T-helper 22 cell (primary cell): ENCODE measurements at regions not wholly inside any gene's neighbourhood (a gene's known extent, or its start where the extent isn't known, plus 50 kb on each side); places are given as distances from the start of the nearest gene placed in this dataset.
"Not testable (repeated sequence)": the region's sequence is repeated elsewhere in the genome, so short reads cannot be mapped to it uniquely, and the experiment has no call there.

ENCODE experiments used
- DNase-seq: peaks from one replicate; pipeline ENCODE4 v3.0.0-alpha.2; 2020; ENCODE audit warnings: low read depth

DNA sequence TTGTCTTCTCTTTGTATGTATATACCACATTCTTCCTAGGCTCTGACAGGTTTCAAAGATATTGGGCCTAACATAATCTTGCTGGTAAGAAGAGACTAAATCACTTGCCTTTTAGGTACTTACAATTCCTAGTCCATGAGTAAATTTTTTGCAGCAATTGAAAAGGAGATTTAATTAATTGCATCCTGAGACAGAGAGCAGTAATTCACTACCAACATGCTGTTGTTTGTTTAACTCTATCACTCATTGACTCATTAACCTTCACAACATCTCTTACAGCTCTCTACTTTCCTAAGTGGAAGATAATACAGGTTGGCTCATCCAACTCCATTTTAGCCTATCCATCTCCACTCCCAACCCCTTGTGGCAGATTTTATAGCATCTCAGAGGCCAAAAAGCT, 280.4 kb downstream of the ALDH8A1 start:
- DNase-seq = no peak

GRCh38 chr6:134667111-134667510, 282.8 kb downstream of the ALDH8A1 start:
- DNase-seq = no peak

- DNase-seq = no peak
Measured at GRCh38 chr6:134666125-134666524, 283.8 kb downstream of the ALDH8A1 start.

GRCh38 chr6:134665029-134665723, 284.7 kb downstream of the ALDH8A1 start:
- no peak for DNase-seq

DNA sequence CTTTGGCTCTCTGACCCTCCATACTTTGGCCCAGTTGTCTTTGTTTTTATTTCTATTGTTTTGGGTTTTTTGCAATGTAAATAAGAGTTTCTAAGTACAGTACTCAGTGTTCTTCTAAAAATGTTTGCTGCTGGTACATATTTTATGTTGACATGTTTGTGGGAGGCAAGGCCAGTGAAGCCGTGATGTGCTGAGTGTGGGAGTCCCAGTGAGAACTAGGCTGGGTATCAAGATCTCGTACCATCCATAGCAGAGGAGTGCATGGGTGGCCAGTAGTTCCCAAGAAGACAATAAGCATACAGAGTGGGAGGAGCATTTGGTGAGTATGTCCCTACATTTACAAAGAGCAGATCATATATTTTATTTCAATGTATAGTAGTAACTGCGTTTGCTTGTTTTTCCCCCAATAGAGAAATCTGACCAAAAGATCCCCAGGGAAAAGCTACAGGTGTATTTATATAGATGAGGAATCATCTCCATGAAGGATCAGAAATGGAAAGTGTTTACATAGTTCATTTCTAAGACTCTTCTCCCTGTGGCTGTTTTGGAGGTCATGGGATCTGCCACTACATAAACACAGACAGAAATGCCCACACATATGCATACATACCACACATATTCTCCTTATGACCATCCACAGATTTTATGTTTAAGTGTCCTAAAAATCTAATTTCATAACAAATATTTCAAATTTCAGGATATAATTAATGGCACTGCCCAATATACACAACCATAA, 285.9 kb downstream of the ALDH8A1 start:
- no peak for DNase-seq

DNA sequence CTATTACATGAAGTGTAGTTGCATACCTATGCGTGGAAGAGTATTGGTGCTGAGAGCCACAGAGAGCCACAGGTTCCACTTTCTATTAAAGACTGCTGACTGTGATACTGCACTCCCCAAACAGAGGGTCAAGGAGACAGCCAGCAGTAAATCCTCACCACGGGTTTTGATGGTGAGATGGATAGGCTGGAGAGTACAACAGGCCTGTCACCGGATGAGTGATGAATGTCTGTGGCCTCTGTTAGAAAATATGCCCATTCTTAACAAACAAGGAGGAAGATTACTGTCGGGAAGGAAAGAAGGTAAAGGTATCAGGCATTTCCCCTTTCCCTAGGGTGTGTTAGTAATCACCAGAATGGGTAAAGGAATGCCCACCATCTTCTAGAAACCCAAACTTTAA, 286.5 kb downstream of the ALDH8A1 start:
- no peak for DNase-seq

- no peak for DNase-seq
Measured at GRCh38 chr6:134662077-134662700, 287.7 kb downstream of the ALDH8A1 start.

DNA sequence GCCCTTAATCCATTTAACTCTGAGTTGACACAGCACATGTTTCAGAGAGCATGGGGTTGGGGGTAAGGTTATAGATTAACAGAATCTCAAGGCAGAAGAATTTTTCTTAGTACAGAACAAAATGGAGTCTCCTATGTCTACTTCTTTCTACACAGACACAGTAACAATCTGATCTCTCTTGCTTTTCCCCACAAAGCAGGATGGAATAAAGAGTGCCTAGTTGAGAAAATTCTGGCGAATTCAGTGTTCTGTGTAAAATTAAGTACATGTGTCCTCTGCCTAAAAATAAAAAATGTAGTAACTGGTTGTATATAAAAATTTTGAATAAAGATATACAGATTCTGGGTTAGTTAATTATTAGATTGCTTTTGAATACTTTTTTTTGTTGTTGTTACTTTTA, 290.0 kb downstream of the ALDH8A1 start:
- not testable (repeated sequence) for DNase-seq

- DNase-seq = no peak
Measured at GRCh38 chr6:134658596-134658995, 291.3 kb downstream of the ALDH8A1 start.

DNA sequence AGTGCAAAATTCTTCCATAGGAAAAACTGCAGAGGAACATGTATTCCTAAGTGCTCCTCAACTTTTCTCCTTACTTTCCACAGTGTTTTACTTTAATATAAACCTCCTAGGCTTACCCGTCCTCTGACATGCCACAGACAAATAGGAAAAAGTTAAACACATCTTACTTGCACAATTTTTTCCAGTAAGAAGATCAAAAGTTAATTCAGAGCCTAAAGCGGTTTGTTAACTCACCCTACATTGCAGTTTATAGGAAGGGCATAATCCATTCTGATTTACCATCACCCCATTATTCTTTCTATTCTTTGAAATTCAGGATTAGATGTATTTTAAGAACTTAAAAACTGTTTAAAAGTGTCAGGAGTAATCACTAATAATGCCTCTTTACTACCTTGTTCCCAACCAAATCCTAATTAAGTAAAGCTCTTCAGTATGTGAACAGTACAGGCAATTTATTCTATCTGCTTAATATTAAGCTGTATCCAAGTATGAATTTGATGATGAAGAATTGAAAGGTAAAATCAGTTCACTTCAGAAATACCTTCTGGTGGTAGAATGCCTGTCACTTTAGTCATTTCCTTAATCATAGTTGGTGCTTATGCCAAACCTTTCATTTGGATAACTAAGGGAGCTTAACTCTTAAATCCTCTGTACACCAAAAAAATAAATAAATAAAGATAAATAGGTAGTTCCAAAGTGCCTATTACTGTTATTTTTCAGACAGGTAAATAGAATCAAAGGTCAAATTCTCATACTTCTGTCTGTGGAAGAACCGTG, 292.0 kb downstream of the ALDH8A1 start:
- DNase-seq = no peak

DNA sequence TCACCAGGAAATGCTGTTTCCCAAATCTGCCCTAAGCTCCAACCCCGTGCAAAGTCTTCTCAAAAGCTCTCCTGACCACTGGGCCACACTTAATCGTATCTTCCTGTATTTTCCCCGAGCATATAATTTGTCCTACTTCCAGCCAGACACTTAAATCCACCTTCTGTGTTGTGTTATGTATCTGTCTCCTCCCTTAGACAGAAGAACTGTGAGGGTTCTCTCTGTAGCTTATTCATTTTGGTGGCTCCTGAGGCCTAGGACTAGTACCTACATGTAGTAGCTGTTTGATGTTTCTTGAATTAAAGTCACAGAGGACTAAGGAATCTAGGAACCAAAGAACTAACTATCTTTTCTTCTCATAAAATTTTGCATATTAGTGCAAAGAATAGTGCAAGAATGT, 292.6 kb downstream of the ALDH8A1 start:
- DNase-seq = no peak

DNA sequence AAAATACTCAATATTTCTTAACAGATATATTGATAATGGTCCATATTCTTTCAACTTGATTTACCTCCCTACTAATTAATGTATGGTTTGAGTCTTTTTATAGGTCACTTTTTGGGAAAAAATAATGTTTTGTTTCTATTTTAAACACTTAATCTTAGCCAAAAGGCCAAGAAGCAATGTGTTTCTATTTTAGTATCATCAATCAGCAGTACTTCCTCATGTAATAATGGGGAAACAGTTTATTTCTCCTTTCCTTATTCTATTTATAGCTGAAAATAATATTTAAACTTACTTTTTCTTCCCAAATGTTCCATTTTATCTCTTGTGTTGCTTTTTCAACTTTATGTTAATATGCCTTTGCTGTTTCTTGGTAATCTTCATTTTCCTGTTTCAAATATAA, 295.1 kb downstream of the ALDH8A1 start:
- DNase-seq = no peak

DNA sequence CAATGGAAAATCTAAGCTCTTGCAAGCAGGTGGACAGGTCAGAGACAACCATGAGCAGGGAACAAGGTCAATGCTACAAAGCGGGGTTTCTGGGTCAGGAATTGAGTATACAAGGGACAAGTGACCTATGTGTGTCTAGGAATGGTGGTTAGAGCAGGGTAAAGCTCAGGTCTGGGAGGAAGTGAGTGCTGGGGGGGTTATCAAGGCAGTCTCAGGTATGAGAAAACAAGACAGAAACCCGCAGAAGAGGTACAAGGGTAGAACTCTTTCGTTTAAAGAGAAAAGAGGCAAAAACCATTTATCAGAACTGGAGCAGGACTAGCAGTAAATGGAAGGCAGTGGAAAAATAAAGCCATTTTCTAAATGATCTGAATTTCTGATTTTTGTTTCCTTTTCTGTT, 298.4 kb downstream of the ALDH8A1 start:
- no peak for DNase-seq

DNA sequence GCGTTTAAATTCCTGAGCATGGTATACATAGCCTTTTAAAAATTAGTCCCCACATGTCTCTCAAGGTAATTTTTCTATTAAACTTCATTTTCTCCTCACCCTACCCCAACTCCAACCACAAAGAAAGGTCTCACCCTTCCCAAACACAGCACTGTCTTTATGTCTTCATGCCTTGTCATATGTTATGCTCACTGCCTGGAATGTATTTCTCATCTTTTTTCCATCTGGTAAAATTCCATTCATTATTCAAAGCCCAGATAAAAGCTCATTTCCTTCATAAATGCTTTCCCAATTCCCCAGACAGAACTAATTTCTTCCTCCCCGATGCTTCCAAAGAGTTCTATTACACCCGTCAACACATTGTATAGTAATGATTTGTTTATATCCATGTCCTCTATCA, 302.0 kb downstream of the ALDH8A1 start:
- no peak for DNase-seq

- no peak for DNase-seq
Measured at GRCh38 chr6:134642819-134643218, 307.1 kb downstream of the ALDH8A1 start.

DNA sequence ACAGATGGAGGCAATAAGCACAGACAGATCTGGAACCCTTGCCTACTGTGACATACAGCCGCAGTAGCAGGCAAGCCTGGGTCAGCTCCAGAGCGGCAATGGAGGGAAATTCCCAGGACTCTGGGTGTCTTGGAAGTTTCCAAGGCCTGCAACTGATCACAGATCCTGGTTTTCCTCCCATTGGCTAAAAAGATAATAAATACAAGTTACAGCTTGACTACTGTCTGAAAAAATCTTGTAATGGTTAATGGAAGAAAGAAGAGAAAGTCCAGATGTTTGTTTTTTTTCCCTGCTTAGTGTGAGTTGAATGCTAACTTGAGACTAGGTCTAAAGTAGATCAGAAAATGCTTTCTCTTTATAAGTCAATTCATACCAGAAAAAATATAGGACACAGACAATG, 307.6 kb downstream of the ALDH8A1 start:
- DNase-seq = no peak

DNA sequence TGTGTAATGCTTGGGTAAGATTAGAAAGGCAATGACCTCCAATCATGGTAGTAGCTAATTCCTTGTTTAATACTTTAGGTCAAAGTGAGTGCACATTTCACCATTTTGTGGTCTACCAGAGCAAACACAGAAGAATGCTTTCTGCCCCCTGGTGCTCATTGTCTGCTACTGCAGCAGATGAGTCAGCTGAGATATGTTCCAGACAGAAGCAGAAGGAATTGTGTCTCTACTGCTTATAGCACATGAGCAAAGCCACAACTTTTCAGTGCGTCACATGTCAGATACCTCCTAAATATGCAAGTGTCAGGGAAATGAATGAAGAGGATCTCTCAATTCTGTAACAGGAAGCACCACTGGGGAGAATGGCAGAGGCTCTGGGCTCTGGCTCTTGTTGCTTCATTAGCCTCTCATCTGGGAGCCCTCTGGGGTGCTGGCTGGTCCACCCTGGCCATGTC, 308.9 kb downstream of the ALDH8A1 start:
- peak; percentile 48 for DNase-seq

- DNase-seq = no peak
Measured at GRCh38 chr6:134640229-134640628, 309.7 kb downstream of the ALDH8A1 start.

- no peak for DNase-seq
Measured at GRCh38 chr6:134637847-134638437, 312.0 kb downstream of the ALDH8A1 start.

GRCh38 chr6:134637282-134637681, 312.6 kb downstream of the ALDH8A1 start:
- no peak for DNase-seq

GRCh38 chr6:134636186-134636799, 313.6 kb downstream of the ALDH8A1 start:
- peak; percentile 6 for DNase-seq

- no peak for DNase-seq
Measured at GRCh38 chr6:134634966-134635365, 314.9 kb downstream of the ALDH8A1 start.
